Lower leg skin (tissue), 4 donors: ENCODE measurements at regions not wholly inside any gene's neighbourhood (a gene's known extent, or its start where the extent isn't known, plus 50 kb on each side); places are given as distances from the start of the nearest gene placed in this dataset.

Source experiments
- DNase-seq, 2 donors: peaks; one replicate each; pipeline ENCODE4 v3.0.0-alpha.2; 2019; ENCODE audit warnings: low spot score in 2 of 2
- H3K4me3 ChIP-seq: fragments of 200-600 bp; sonication (generic); 2 replicates; pipeline ENCODE4 v1.5.1; 2017; ENCODE audit warnings: mild to moderate bottlenecking, low read depth; ENCODE audit not compliant: poor library complexity, severe bottlenecking
- CTCF ChIP-seq, 3 donors: fragments of 450-650 bp; IDR thresholded peaks; one replicate each; pipeline ENCODE4 v1.5.1; 2016; ENCODE audit warnings: antibody characterized with exemption in 3 of 3, mild to moderate bottlenecking in 3 of 3, moderate library complexity in 2 of 3
- POLR2A ChIP-seq, 2 donors: fragments of 450-650 bp; IDR thresholded peaks; one replicate each; pipeline ENCODE4 v1.6.1; 2016 to 2017; ENCODE audit warnings: antibody characterized with exemption in 2 of 2, mild to moderate bottlenecking in 1 of 2, moderate library complexity in 1 of 2
- WGBS, 2 donors: methylation state at CpG; one replicate each; pipeline ENCODE4 v1.1.5; 2018; 5-methylcytosine and 5-hydroxymethylcytosine counted together
- intact Hi-C: fragments of 100-400 bp; cut with DNase I; formaldehyde crosslinking; loops from one replicate; pipeline ENCODE4 v1.15.0; 2023; ENCODE audit warnings: low total_unique reads

GRCh38 chr12:38151991-38152700 is 164.4 kb upstream of the ALG10B start:
- DNase-seq, result no peak
- H3K4me3 ChIP-seq, result no peak overlapping the region
- intact Hi-C loops, result no loop called here
- no peak for TF ChIP-seq POLR2A (IDR thresholded peaks at IDR 0.05)
- 79 to 86% methylated on average over 39 of the region's 39 CpGs for WGBS, 2 donors

GRCh38 chr12:38152816-38153736 is 163.5 kb upstream of the ALG10B start:
- 84 to 86% methylated on average over 53 of the region's 53 CpGs for WGBS, 2 donors
- peak in 1 of 2 donors; percentile 81 for DNase-seq
- H3K4me3 ChIP-seq, result no peak overlapping the region
- TF ChIP-seq CTCF (IDR thresholded peaks at IDR 0.05) (no peak), POLR2A (IDR thresholded peaks at IDR 0.05) (no peak)
- intact Hi-C loops, result no loop called here

- intact Hi-C loops, result no loop called here
- 78 to 91% methylated on average over 18 to 19 of the region's 19 CpGs for WGBS, 2 donors
- H3K4me3 ChIP-seq, result no peak overlapping the region
- peak in 1 of 2 donors; percentile 71 for DNase-seq
- no peak for TF ChIP-seq CTCF (IDR thresholded peaks at IDR 0.05)
- TF ChIP-seq POLR2A (IDR thresholded peaks at IDR 0.05), result no peak
Measured at GRCh38 chr12:38153737-38154061, 162.9 kb upstream of the ALG10B start.

GRCh38 chr12:38154096-38155019 is 162.2 kb upstream of the ALG10B start:
- WGBS, 2 donors, result 82 to 84% methylated on average over 39 of the region's 39 CpGs
- no peak overlapping the region for H3K4me3 ChIP-seq
- intact Hi-C loops, result no loop called here
- TF ChIP-seq POLR2A (IDR thresholded peaks at IDR 0.05) (no peak), CTCF (IDR thresholded peaks at IDR 0.05) (no peak)
- DNase-seq, result no peak

GRCh38 chr12:38155020-38155395 is 161.6 kb upstream of the ALG10B start:
- H3K4me3 ChIP-seq, result no peak overlapping the region

More at GRCh38 chr12:38155020-38155395, 161.6 kb upstream of the ALG10B start:
- TF ChIP-seq POLR2A (IDR thresholded peaks at IDR 0.05), result no peak
- no peak for TF ChIP-seq CTCF (IDR thresholded peaks at IDR 0.05)
- peak in 1 of 2 donors; percentile 71 for DNase-seq
- intact Hi-C loops, result no loop called here
- 86 to 87% methylated on average over 16 of the region's 16 CpGs for WGBS, 2 donors
